CD4-positive, alpha-beta T cell (primary cell): ENCODE measurements at regions not wholly inside any gene's neighbourhood (a gene's known extent, or its start where the extent isn't known, plus 50 kb on each side); places are given as distances from the start of the nearest gene placed in this dataset.

ENCODE experiments used
- ATAC-seq: fragments of 200-7000 bp; cut with Tn5 transposase; one replicate; pipeline ENCODE4 v1.10.0; 2022; ENCODE audit warnings: mild to moderate bottlenecking; ENCODE audit not compliant: poor library complexity
- CTCF ChIA-PET: fragments of 350-600 bp; sonication (Branson Sonifier 250); formaldehyde crosslinking; loops from one replicate; lab custom pipeline; 2021; ENCODE audit warnings: antibody characterized with exemption, inconsistent platforms; lab: Charles Lee
- POLR2A ChIA-PET: fragments of 350-600 bp; sonication (Branson Sonifier 250); formaldehyde crosslinking; loops from one replicate; lab custom pipeline; 2021; ENCODE audit warnings: antibody characterized with exemption, inconsistent platforms; lab: Charles Lee
- DNase-seq, 14 experiments: peaks; one replicate each; pipeline ENCODE4 v3.0.0-alpha.2; 2013 to 2020; ENCODE audit warnings: mixed read lengths in 2 of 14
- H3K27ac ChIP-seq, 2 donors: one replicate each; pipeline versions ENCODE4 v1.5.1 to v1.7.0; 2013; ENCODE audit warnings: low read length in 2 of 2, low read depth in 1 of 2, mild to moderate bottlenecking in 1 of 2
- H3K27me3 ChIP-seq, 2 experiments: 1 replicate in 1 of 2; 2 replicates in 1 of 2; pipeline versions ENCODE4 v1.6.1 to v1.7.0; 2013; ENCODE audit warnings: low read length in 2 of 2, control low read depth in 1 of 2, mild to moderate bottlenecking in 1 of 2, moderate library complexity in 1 of 2; ENCODE audit not compliant: insufficient read depth in 2 of 2, control insufficient read depth in 1 of 2
- H3K36me3 ChIP-seq: one replicate; pipeline ENCODE4 v1.6.1; 2013; ENCODE audit warnings: low read length, control low read depth; ENCODE audit not compliant: insufficient read depth
- H3K4me1 ChIP-seq: one replicate; pipeline ENCODE4 v1.6.1; 2013; ENCODE audit warnings: low read length, control low read depth; ENCODE audit not compliant: insufficient read depth
- H3K4me3 ChIP-seq: one replicate; pipeline ENCODE4 v1.5.1; 2013; ENCODE audit warnings: mild to moderate bottlenecking, low read length, moderate library complexity
- H3K9me3 ChIP-seq, 2 experiments: 1 replicate in 1 of 2; 2 replicates in 1 of 2; pipeline versions ENCODE4 v1.6.1 to v1.7.0; 2013; ENCODE audit warnings: low read length in 2 of 2, mild to moderate bottlenecking in 2 of 2, control low read depth in 1 of 2, moderate library complexity in 1 of 2; ENCODE audit not compliant: control insufficient read depth in 1 of 2, insufficient read depth in 1 of 2
- H3K27ac Mint-ChIP-seq: one replicate; pipeline ENCODE4 v1.8.0; 2020; ENCODE audit warnings: mixed read lengths
- H3K27me3 Mint-ChIP-seq: one replicate; pipeline ENCODE4 v1.8.0; 2021; ENCODE audit warnings: mixed read lengths
- H3K36me3 Mint-ChIP-seq: one replicate; pipeline ENCODE4 v1.8.0; 2021; ENCODE audit warnings: low read depth, mixed read lengths
- H3K4me1 Mint-ChIP-seq: one replicate; pipeline ENCODE4 v1.8.0; 2021; ENCODE audit warnings: low read depth, mixed read lengths
- H3K4me3 Mint-ChIP-seq: one replicate; pipeline ENCODE4 v1.8.0; 2020; ENCODE audit warnings: mild to moderate bottlenecking, mixed read lengths
- H3K9me3 Mint-ChIP-seq: one replicate; pipeline ENCODE4 v1.8.0; 2020; ENCODE audit warnings: mixed read lengths
- CTCF ChIP-seq: fragments of 200-600 bp; IDR thresholded peaks from one replicate; pipeline ENCODE4 v1.8.0; 2022; ENCODE audit warnings: antibody characterized with exemption, mild to moderate bottlenecking
- intact Hi-C, 2 experiments: fragments of 100-400 bp; cut with DNase I in 1 of 2; cut with micrococcal nuclease in 1 of 2; formaldehyde crosslinking; loops; one replicate each; pipeline versions ENCODE4 v1.15.1 to v1.9.0; 2023 to 2025; cut with DNase I, micrococcal nuclease

DNA sequence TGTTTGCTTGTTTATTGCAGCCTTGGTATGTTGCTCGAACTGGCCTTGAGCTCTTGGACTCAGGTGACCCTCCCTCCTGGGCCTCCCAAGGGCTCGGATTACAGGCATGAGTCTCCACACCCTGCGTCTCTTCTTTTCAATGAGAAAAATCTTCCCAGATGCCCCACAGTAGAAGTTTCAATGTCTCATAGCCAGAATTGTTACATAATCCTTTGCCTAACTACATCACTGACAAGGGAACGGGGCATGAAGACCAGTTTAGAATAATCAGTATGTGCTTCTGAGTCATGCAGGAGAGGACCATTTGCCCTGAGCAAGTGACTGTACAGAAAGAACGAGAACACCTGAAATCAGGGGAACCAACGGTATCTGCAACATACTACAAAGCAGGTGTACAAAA is 61.9 kb upstream of the RBBP6 start:
- CTCF ChIA-PET = no interaction called here
- Mint-ChIP-seq H3K36me3 (no peaks in the 10 kb centered on the region), H3K27me3 (peaks cover 42% of the 10 kb centered on the region), H3K9me3 (peaks cover 18% of the 10 kb centered on the region), H3K27ac (no peak overlapping the region), H3K4me3 (no peak overlapping the region), H3K4me1 (no peaks in the 10 kb centered on the region)
- Histone ChIP-seq H3K27ac (no peak overlapping the region), H3K36me3 (no peaks in the 10 kb centered on the region), H3K9me3 (peaks cover 7 to 8% of the 10 kb centered on the region in 2 experiments), H3K4me3 (no peak overlapping the region), H3K4me1 (no peaks in the 10 kb centered on the region), H3K27me3 (peaks cover 0 to 2% of the 10 kb centered on the region in 2 experiments)
- POLR2A ChIA-PET = no interaction called here
- no peak for TF ChIP-seq CTCF
- ATAC-seq = no peak
- intact Hi-C loops = no loop called here
- no peak for DNase-seq

- ChIA-PET CTCF (no interaction called here), POLR2A (no interaction called here)
- TF ChIP-seq CTCF = no peak
- H3K4me1 Mint-ChIP-seq = no peaks in the 10 kb centered on the region
- no peak overlapping the region for H3K4me3 ChIP-seq
- H3K27me3 ChIP-seq = no peaks in the 10 kb centered on the region
- peaks cover 44% of the 10 kb centered on the region for H3K27me3 Mint-ChIP-seq
- DNase-seq (no peak), ATAC-seq (no peak)
- H3K4me1 ChIP-seq = no peaks in the 10 kb centered on the region
- H3K36me3 Mint-ChIP-seq = no peaks in the 10 kb centered on the region
- no peaks in the 10 kb centered on the region for H3K36me3 ChIP-seq
- H3K4me3 Mint-ChIP-seq = no peak overlapping the region
- no peak overlapping the region for H3K27ac Mint-ChIP-seq
- peaks cover 17% of the 10 kb centered on the region for H3K9me3 Mint-ChIP-seq
- intact Hi-C loops = no loop called here
- peaks cover 0 to 7% of the 10 kb centered on the region in 2 experiments for H3K9me3 ChIP-seq
- H3K27ac ChIP-seq = no peak overlapping the region
Measured at GRCh38 chr16:24478401-24478800, 61.0 kb upstream of the RBBP6 start.

GRCh38 chr16:24482681-24483202 is 56.6 kb upstream of the RBBP6 start:
- Mint-ChIP-seq H3K36me3 (no peaks in the 10 kb centered on the region), H3K9me3 (peaks cover 2% of the 10 kb centered on the region), H3K27me3 (peaks cover 39% of the 10 kb centered on the region), H3K4me3 (no peak overlapping the region), H3K4me1 (no peaks in the 10 kb centered on the region), H3K27ac (no peak overlapping the region)
- no peak for TF ChIP-seq CTCF
- ChIA-PET CTCF (no interaction called here), POLR2A (no interaction called here)
- no peak overlapping the region for H3K4me3 ChIP-seq
- no peaks in the 10 kb centered on the region for H3K4me1 ChIP-seq
- no peaks in the 10 kb centered on the region for H3K36me3 ChIP-seq
- no peaks in the 10 kb centered on the region for H3K27me3 ChIP-seq
- no peak overlapping the region for H3K27ac ChIP-seq
- intact Hi-C loops = no loop called here
- DNase-seq = no peak
- H3K9me3 ChIP-seq = peaks cover 0 to 4% of the 10 kb centered on the region in 2 experiments
- ATAC-seq = no peak
